ENCODE measurements at regions not wholly inside any gene's neighbourhood (a gene's known extent, or its start where the extent isn't known, plus 50 kb on each side); places are given as distances from the start of the nearest gene placed in this dataset.
A peak's percentile ranks its signal among the peaks of the same experiment; 100 is the strongest.

DNA sequence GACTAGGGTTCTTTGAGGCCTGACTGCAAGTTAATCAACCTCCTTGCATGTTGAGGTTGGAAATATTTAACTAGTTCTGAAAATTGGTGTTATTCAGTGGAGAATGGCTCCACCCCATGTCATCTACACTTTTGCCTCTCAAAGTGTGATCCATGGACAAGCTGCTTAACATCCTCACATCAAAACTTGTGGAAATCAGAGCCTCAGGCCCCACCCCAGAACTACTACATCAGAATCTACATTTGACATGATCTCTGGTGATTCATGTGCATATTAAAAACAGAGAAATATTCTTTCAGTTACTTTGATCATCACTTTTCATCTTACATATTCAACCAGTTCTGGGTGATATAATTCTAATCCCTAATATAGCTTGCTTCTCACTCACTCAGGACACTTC, 632.9 kb downstream of the ARL4A start:
- ChIA-PET CTCF (no interaction called here), POLR2A (no interaction called here)
- no peak overlapping the region for H3K4me3 ChIP-seq (ENCODE audit: low read depth, low read length)
- no peaks in the 10 kb centered on the region for H3K36me3 ChIP-seq (ENCODE audit: control insufficient read depth, insufficient read depth, low read length)
- no peaks in the 10 kb centered on the region for H3K27me3 ChIP-seq (ENCODE audit: control insufficient read depth, insufficient read depth, low read length)
- TF ChIP-seq, protein P1, sequence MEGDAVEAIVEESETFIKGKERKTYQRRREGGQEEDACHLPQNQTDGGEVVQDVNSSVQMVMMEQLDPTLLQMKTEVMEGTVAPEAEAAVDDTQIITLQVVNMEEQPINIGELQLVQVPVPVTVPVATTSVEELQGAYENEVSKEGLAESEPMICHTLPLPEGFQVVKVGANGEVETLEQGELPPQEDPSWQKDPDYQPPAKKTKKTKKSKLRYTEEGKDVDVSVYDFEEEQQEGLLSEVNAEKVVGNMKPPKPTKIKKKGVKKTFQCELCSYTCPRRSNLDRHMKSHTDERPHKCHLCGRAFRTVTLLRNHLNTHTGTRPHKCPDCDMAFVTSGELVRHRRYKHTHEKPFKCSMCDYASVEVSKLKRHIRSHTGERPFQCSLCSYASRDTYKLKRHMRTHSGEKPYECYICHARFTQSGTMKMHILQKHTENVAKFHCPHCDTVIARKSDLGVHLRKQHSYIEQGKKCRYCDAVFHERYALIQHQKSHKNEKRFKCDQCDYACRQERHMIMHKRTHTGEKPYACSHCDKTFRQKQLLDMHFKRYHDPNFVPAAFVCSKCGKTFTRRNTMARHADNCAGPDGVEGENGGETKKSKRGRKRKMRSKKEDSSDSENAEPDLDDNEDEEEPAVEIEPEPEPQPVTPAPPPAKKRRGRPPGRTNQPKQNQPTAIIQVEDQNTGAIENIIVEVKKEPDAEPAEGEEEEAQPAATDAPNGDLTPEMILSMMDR (IDR thresholded peaks at IDR 0.05; ENCODE audit: insufficient read depth, low read depth, low read length), result no peak
- no peak for DNase-seq (ENCODE audit: low read depth)

DNA sequence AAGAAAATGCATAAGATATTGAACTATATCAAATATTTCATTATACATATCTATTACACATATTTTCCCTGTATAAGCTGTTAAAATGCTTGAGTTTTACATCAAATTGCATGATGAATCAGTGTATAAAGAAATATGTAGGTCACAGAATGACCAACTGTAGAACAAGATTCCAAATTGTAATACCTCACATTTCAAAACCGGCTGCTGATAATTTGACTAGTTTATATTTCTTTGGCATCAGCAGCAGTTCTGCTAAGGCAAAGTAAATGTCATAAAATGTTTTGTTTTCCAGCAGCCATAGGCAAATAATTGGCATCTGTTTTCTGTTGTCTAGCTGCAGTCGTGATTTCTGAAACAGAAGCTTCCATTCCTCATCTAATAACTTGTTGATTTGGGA, 633.9 kb downstream of the ARL4A start:
- Histone ChIP-seq H3K27me3 (ENCODE audit: control insufficient read depth, insufficient read depth, low read length) (no peaks in the 10 kb centered on the region), H3K4me3 (ENCODE audit: low read depth, low read length) (no peak overlapping the region), H3K36me3 (ENCODE audit: control insufficient read depth, insufficient read depth, low read length) (no peaks in the 10 kb centered on the region)
- ChIA-PET POLR2A (no interaction called here), CTCF (no interaction called here)
- TF ChIP-seq, protein P1 (IDR thresholded peaks at IDR 0.05; ENCODE audit: insufficient read depth, low read depth, low read length), result no peak
- DNase-seq (ENCODE audit: low read depth), result no peak

DNA sequence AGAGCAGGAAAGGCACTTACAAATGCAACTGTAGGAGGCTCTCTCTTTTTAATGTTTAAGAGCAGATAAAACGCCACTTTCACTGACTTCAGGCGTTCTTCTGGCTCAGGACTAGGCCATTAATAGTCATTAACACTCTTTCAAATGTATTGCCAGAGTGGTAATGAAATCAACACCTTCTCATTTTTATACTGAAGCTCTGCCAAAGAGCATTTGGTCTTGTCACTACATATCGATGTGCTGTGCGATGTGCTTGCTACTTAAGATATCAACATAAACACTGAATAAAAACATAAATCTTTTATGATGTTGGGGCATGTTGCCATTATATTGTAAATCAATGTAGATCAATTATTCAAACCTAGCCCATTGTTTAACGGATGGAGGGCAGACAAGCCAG, 634.7 kb downstream of the ARL4A start:
- ChIA-PET CTCF (interaction anchor here (0.6 kb wide), 1 partner anchor 1236 kb away, joined by 3 read pairs; no protein-coding TSS in a partner anchor), POLR2A (no interaction called here)
- DNase-seq (ENCODE audit: low read depth), result no peak
- TF ChIP-seq, protein P1 (IDR thresholded peaks at IDR 0.05; ENCODE audit: insufficient read depth, low read depth, low read length), result no peak
- Histone ChIP-seq H3K4me3 (ENCODE audit: low read depth, low read length) (no peak overlapping the region), H3K27me3 (ENCODE audit: control insufficient read depth, insufficient read depth, low read length) (no peaks in the 10 kb centered on the region), H3K36me3 (ENCODE audit: control insufficient read depth, insufficient read depth, low read length) (no peaks in the 10 kb centered on the region)

DNA sequence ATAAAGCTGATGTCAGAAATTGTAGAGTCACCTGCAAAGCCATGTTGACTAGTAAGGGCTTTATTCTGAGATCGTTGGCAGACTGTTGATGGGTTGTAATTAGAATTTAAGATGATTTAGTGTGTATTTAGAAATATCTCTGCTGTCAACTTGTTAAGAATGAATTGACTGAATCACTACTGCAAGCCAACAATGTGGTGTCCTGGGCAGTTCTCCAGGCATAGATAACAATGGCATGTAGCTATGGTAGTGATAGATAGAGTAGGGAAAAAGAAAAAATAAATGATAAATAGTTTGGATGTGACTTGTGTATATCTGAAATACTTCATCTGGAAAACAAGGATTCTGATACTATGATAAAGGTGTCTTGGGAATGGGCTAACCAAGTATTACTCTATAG, 640.2 kb downstream of the ARL4A start:
- DNase-seq (ENCODE audit: low read depth), result peak; percentile 19
- ChIA-PET CTCF (no interaction called here), POLR2A (no interaction called here)
- no peaks in the 10 kb centered on the region for H3K36me3 ChIP-seq (ENCODE audit: control insufficient read depth, insufficient read depth, low read length)
- TF ChIP-seq, protein P1 (IDR thresholded peaks at IDR 0.05; ENCODE audit: insufficient read depth, low read depth, low read length), result no peak
- H3K27me3 ChIP-seq (ENCODE audit: control insufficient read depth, insufficient read depth, low read length), result no peaks in the 10 kb centered on the region
- no peak overlapping the region for H3K4me3 ChIP-seq (ENCODE audit: low read depth, low read length)

DNA sequence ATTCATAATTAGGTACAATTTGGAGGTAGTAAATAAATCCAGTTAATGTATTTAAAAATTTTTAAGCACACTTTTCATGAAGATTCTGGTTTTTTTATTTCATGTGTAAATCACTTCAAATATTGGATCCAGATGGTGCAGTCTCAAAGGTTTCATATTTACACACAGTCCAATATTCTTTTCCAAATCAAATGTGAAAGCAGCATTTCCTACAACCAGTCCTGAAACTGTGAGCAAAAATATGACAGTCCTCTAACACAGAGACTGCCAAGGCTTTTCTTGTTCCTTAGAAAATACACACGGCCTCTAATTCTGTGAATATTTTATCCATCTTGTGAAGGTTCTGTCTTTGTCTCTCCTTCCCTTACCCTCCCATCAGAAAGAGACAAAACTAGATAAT, 645.9 kb downstream of the ARL4A start:
- Histone ChIP-seq H3K27me3 (ENCODE audit: control insufficient read depth, insufficient read depth, low read length) (no peaks in the 10 kb centered on the region), H3K36me3 (ENCODE audit: control insufficient read depth, insufficient read depth, low read length) (no peaks in the 10 kb centered on the region), H3K4me3 (ENCODE audit: low read depth, low read length) (no peak overlapping the region)
- POLR2A ChIA-PET, result no interaction called here
- DNase-seq (ENCODE audit: low read depth), result no peak
- CTCF ChIA-PET, result no interaction called here
- TF ChIP-seq, protein P1 (IDR thresholded peaks at IDR 0.05; ENCODE audit: insufficient read depth, low read depth, low read length), result no peak

All from BJ (cell line).